GM13976 (cell line): ENCODE measurements at regions not wholly inside any gene's neighbourhood (a gene's known extent, or its start where the extent isn't known, plus 50 kb on each side); places are given as distances from the start of the nearest gene placed in this dataset.

Source experiments
- DNase-seq: peaks from one replicate; pipeline ENCODE4 v3.0.0; 2012; ENCODE audit warnings: low spot score
- CTCF ChIP-seq: IDR thresholded peaks from 2 replicates; pipeline ENCODE4 v1.5.1; 2012; ENCODE audit warnings: borderline replicate concordance, mild to moderate bottlenecking; ENCODE audit not compliant: insufficient read depth; ENCODE audit errors: extremely low read depth, missing control alignments, control extremely low read depth
- in situ Hi-C: fragments of 300-500 bp; cut with MboI; formaldehyde crosslinking; loops from one replicate; pipeline ENCODE4 v1.12.0; 2022; ENCODE audit warnings: low sequenced_read_pairs, mixed read lengths, inconsistent platforms; ENCODE audit not compliant: unreplicated experiment

DNA sequence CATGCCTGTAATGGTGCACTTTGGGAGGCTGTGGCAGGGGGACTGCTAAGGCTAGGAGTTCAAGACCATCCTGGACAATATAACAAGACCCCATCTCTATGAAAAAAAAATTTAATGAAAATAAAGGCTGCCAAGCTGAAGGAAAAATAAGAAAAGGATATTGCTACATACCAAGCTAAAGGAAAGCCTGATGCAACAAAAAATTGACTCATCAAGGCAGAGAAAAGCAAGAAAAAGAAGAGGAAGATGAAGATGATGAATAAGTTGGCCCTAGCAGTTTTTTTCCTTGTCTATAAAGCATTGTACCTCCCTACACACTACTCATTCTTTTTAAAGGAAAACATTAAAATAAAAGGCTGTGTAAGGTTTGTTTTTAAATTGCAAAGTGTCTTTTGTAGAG, 441.9 kb upstream of the MDFIC2 start:
- DNase-seq: no peak
- TF ChIP-seq CTCF: no peak
- in situ Hi-C loops: no loop called here

DNA sequence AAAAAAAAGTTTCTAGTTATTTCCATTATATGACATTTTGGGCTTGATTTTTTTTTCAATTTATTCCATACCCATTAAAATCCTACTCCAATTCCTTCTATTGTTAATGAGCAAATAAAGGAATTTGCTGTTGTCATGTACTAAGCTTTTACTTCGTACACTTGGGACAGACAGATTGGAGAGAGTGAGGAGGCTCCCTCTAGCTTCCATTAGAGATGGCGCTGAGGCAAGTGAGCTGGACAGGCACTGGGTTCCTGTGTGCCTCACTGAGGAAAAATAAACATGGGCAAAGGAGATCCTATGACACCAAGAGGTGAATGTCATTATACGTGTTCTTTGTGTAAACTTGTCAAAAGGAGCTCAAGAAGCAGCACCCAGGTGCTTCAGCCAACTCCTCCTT, 441.1 kb upstream of the MDFIC2 start:
- TF ChIP-seq CTCF: no peak
- in situ Hi-C loops: no loop called here
- DNase-seq: no peak

- in situ Hi-C loops: no loop called here
- no peak for DNase-seq
- TF ChIP-seq CTCF: no peak
Measured at GRCh38 chr3:70752051-70752450, 439.6 kb upstream of the MDFIC2 start.

- in situ Hi-C loops: no loop called here
Measured at GRCh38 chr3:70749122-70749521, 436.7 kb upstream of the MDFIC2 start.

DNA sequence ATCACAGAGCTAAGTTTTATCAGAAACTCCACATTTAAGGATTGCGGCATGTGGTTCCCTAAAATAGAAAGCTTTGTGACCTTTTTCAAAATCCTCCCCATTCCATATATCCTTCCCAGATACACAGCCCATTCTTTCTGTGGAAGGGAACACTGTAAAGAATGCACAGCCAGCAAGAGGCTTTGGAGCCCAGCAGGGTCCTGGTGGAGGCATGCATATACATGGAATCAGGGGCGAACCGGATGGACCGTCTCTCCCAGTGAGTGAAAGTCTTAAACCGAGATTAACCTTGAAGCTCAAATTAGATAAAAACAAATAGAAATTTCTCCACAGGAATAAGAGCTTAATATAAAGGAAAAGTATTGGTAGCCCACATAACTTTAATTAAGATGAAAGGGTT, 436.2 kb upstream of the MDFIC2 start:
- no peak for TF ChIP-seq CTCF
- in situ Hi-C loops: no loop called here
- no peak for DNase-seq

More at GRCh38 chr3:70749122-70749521, 436.7 kb upstream of the MDFIC2 start:
- no peak for DNase-seq
- no peak for TF ChIP-seq CTCF

DNA sequence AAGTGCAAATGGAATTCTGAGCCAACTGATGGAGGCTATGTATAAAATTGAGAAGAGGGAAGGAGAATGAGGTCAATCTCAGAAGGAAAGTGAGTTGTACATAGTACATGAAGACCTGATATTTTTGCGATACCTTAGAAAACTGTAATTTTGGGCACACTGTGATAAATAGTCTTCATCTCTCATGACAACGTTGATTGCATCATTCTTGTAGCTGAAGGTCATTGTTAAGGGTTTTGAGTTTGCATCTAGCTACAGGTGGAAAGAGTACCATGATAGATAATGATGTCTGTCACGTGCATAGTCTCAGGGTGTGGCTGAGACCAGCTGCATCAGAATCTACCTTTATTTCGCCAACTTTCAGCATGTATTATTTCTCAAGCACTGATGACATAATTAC, 435.4 kb upstream of the MDFIC2 start:
- no peak for DNase-seq
- in situ Hi-C loops: no loop called here
- TF ChIP-seq CTCF: no peak

DNA sequence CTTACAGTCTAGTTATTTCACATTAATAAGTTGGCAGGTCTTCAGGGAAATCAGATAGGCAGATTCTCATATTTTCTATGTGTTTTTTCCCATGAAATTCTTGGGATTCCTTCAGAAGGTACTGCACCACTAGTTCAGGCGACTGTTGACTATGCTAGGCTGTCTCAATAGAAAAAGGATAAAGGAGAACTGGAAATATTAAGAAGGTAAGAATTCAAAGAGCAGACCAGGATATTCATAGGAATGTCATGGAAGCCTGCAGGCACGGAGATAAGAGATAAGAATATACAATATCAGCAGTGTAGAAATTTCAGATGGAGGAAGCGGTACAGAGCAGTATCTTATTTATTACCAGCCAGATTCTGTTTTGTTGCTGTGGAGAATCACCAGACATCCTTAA, 432.1 kb upstream of the MDFIC2 start:
- in situ Hi-C loops: no loop called here
- DNase-seq: no peak
- no peak for TF ChIP-seq CTCF
